Upper lobe of left lung (tissue), 4 donors: ENCODE measurements at regions not wholly inside any gene's neighbourhood (a gene's known extent, or its start where the extent isn't known, plus 50 kb on each side); places are given as distances from the start of the nearest gene placed in this dataset.

ENCODE experiments used
- EP300 ChIP-seq, 4 donors: sonication (generic); formaldehyde crosslinking; IDR thresholded peaks; one replicate each; pipeline ENCODE4 v1.5.1; 2017; ENCODE audit warnings: antibody characterized with exemption in 4 of 4, control low read depth in 2 of 4
- POLR2A ChIP-seq, 4 donors: fragments of 450-650 bp; IDR thresholded peaks; one replicate each; pipeline ENCODE4 v1.5.1; 2016 to 2017; ENCODE audit warnings: antibody characterized with exemption in 4 of 4, mild to moderate bottlenecking in 2 of 4
- POLR2AphosphoS5 ChIP-seq, 2 donors: sonication (generic); formaldehyde crosslinking; IDR thresholded peaks; one replicate each; pipeline ENCODE4 v1.5.1; 2017; ENCODE audit warnings: antibody characterized with exemption in 2 of 2
- TF ChIP-seq, protein P1 (sequence below), 6 experiments: fragments of 450-650 bp in 4 of 6; fragments of 200-600 bp in 2 of 6; sonication (generic) in 2 of 6; IDR thresholded peaks; one replicate each; pipeline ENCODE4 v1.5.1; 2016 to 2019; ENCODE audit warnings: antibody characterized with exemption in 6 of 6

DNA sequence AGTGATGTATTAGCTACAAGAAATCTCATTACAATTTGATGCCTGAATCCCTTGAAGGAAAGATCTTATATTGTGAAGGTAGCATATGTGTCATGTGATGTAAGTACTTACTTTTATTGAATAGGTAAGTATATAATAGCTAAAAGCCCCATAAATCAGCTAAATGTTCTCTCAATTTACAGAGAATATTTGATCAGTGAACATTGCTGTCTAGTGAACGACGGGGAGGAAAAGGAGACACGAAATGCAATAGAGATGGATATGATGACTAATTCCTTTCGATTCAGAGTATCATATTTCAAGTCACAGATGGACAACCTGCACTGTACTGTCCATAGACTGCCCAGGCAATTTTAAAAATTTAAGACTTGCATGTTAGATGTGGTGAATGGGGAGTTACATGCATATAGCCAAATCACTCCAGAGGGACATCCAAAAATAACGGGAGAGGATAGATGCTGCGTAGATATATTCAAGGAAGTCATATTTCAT, 462.1 kb upstream of the CDIN1 start:
- TF ChIP-seq EP300 (IDR thresholded peaks at IDR 0.05): no peak
- TF ChIP-seq, protein P1, sequence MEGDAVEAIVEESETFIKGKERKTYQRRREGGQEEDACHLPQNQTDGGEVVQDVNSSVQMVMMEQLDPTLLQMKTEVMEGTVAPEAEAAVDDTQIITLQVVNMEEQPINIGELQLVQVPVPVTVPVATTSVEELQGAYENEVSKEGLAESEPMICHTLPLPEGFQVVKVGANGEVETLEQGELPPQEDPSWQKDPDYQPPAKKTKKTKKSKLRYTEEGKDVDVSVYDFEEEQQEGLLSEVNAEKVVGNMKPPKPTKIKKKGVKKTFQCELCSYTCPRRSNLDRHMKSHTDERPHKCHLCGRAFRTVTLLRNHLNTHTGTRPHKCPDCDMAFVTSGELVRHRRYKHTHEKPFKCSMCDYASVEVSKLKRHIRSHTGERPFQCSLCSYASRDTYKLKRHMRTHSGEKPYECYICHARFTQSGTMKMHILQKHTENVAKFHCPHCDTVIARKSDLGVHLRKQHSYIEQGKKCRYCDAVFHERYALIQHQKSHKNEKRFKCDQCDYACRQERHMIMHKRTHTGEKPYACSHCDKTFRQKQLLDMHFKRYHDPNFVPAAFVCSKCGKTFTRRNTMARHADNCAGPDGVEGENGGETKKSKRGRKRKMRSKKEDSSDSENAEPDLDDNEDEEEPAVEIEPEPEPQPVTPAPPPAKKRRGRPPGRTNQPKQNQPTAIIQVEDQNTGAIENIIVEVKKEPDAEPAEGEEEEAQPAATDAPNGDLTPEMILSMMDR (IDR thresholded peaks at IDR 0.05): no peak
- TF ChIP-seq POLR2AphosphoS5 (IDR thresholded peaks at IDR 0.05): no peak
- no peak for TF ChIP-seq POLR2A (IDR thresholded peaks at IDR 0.05)
